T1000 (cell line): ENCODE measurements at regions not wholly inside any gene's neighbourhood (a gene's known extent, or its start where the extent isn't known, plus 50 kb on each side); places are given as distances from the start of the nearest gene placed in this dataset.
"Not testable (repeated sequence)": the region's sequence is repeated elsewhere in the genome, so short reads cannot be mapped to it uniquely, and the experiment has no call there.

Source experiments
- DNase-seq: peaks from one replicate; lab custom pipeline; 2025; ENCODE audit warnings: mixed read lengths; lab: John Stamatoyannopoulos, UW

DNA sequence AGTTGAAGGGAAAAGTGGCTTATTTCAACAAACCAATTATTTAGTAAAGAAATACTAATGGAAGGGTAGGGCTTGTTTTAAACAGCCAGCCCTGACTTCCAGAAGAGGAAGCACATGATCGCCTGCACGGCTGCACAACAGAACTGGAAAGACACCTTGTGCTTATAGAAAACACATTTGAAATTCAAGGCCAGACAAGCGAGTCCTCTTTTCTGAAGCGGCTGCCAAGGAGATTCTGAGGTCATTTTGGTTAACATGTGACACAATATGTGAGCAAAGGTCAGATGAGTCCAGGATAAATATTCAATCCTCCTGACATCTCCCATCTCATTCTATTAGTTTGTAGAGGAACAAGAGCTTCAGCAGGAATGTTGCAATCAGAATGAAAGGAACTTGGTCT, 461.4 kb upstream of the ST8SIA4 start:
- no peak for DNase-seq

DNA sequence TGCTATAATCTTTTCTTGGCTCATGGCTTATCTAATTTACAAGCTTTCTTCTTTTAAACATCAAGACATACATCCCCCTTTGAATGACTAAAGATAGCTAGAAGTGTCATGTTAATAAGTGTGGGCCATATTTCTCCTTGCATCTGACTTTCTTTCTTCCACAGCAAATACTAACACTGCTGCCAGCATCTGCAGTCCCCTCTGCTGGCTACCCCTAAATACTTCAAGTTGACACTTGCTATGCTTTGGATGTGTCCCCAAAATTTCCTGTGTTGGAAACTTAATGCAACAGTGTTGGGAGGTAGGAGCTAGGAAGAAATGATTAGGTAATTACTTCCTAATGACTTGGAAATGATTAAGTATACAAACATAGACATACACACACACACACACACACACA, 459.0 kb upstream of the ST8SIA4 start:
- no peak for DNase-seq

DNA sequence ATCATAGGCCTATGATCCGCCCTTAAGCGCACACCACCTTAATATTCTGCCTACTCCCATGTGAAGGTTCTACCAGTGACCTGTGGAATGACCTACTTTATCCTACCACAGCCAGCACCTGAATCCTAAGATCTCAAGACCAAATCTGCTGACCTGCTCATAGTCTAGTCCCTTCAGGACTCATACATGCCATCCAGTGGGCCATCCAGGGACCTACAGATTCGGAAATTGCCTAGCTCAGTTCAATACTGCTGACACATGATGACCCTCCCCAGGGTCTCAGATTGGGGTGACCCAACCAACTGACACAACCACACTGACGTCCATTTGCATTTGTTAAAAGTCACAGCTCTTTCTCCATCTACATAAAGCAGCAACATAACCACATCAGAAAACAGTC, 443.8 kb upstream of the ST8SIA4 start:
- DNase-seq: no peak

DNA sequence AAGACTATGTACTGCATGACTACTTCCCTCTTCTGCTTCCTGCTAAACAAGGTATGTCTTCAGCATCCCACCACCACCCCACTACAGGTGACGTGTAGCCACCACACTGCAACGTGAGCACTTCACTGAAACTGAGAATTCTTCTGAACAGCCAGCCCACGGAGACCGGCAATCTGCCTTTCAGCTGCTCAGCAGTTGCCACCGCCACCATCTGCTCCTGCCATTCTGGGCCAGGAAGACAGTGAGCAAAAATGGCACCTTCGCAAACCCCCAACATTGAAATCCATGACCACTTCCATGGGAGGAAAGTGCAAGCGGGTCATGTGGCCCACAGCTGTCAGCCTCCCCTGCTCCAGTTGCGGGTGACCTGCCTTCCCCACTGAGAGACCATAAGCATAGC, 443.4 kb upstream of the ST8SIA4 start:
- no peak for DNase-seq

DNA sequence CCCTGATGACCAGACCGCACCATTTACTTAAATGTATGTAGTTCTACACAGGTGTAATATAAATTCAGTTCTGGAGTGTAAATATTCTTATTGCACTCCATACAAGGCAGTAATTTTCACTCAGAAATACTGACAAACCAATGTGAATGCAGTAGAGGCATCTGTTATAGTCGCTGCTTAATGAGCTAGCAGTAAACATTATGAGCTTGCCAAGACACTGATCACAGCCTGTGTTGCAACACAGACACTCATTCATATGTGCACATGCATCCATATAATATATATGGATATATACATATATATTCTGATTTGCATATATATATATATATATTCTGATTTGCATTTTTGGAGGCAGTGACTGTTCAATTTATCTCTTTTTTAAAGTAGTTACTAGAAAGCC, 435.1 kb upstream of the ST8SIA4 start:
- no peak for DNase-seq

DNA sequence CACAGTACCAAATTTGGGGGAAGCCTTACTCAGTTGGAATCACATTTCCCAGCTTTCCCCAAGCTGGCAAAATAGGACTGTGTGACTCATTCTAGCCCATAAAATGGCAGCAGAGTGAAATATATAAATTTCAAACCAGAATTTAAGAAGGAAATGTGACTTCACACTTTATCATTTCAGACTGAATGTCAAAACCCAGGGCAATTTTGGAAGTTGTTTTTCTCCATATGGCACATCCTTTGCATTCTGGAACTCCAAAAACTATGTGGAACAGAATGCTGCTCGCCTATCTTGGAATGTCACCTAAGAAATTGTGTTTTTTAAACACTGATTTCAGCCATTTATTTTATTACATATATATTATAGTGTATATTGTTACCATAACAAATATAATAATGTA, 424.7 kb upstream of the ST8SIA4 start:
- DNase-seq: no peak

DNA sequence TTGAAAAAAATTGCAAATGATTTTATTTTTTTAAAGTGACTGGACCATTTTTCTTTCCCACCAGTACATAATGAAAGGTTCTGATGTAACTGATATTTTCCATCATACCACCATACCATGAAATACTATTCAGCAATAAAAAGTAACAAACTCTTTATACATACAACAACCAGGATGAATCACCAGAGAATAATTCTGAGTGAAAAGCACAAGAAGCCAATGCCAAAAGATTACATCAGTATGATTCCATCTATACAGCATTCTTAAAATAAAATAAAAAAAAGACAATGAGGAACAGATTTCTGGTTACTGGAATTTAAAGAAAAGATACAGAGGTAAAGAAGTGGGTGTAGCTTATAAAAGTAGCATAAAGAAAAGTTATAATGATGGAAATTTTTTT, 423.7 kb upstream of the ST8SIA4 start:
- DNase-seq: no peak

DNA sequence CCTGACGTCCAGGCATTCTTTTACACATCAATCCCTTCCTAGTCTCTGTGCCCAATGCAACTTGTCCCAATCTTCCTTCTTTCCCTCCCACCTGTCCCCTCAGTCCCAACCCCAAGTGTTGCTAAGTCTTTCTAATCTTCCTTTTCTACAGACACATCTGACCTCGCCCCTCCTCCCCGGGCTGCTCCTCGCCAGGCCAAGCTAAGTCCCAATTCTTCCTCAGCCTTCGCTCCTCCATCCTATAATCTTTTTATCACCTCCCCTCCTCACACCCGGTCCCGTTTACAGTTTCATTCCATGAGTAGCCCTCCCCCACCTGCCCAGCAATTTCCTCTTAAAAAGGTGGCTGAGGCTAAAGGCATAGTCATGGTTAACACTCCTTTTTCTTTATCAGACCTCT, 413.3 kb upstream of the ST8SIA4 start:
- DNase-seq: not testable (repeated sequence)

DNA sequence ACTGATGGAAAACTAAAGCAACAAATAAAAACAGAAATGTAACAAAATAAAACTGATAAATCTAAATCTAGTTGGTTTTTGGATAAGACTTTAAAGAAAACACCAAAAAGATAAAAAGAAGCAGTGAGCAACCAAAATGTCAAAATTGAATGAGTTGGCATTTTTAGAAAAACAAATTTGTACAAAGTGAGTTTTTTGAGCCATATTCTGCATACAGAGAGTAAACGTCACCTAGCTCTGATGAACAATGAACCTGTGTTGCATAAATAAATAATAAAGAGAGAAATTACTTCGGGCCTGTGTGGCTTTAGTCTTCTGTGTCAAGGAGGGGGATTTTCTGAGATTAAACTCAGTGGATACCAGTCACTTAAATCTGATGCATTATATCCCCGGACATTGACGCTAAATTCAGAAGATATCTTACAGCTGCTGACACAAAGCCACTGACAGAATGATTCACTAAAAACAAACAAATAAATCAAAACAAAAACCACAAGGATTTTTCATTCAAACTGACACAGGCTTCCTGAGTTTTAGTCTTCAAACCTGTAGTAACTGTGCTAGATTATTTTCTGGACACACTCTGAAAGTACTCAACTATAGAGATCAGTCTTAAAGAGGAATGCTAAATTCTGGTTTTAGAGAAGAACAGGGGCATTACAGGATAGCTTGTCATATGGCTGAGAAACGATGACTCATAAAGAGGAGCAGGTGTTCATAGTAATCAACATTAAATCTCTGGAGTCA, 403.5 kb upstream of the ST8SIA4 start:
- DNase-seq: no peak

DNA sequence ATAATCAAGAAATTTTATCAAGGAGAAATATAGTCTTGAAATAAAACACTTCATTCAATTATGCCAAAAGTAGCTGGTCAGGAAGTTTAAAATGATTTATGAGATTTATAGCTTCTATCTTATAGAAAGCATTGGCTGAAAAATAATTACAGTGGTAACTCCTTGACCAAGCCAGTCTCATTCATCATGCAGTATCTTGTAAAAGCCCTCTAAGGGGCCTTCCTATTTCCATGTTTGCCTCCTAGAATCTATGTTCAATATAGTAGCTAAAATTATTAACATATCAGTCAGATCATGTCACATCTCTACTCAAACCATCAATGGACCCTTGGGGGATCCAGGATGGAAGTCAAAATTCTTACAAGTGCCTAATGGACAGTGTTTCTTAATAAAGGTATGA, 393.4 kb upstream of the ST8SIA4 start:
- no peak for DNase-seq

DNA sequence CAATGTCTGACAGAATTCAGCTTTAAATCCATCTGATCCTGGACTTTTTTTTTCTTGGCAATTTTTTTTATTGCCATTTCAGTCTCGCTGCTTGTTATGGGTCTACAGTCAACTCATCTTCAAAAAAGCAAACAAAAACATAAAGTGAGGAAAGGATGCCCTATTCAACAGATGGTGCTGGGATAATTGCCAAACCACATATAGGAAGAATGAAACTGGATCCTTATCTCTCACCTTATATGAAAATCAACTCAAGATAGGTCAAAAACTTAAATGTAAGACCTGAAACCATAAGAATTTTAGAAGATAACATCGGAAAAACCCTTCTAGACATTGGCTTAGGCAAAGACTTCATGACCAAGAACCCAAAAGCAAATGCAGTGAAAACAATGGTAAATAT, 389.1 kb upstream of the ST8SIA4 start:
- DNase-seq: no peak

DNA sequence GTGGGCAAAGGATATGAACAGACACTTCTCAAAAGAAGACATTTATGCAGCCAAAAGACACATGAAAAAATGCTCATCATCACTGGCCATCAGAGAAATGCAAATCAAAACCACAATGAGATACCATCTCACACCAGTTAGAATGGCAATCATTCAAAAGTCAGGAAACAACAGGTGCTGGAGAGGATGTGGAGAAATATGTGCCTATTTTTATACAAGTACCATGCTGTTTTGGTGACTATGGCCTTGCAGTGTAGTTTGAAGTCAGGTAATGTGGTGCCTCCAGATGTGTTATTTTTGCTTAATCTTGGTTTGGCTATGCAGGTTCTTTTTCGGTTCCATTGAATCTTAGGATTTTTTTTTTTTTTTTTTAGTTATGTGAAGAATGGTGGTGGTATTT, 387.7 kb upstream of the ST8SIA4 start:
- not testable (repeated sequence) for DNase-seq

DNA sequence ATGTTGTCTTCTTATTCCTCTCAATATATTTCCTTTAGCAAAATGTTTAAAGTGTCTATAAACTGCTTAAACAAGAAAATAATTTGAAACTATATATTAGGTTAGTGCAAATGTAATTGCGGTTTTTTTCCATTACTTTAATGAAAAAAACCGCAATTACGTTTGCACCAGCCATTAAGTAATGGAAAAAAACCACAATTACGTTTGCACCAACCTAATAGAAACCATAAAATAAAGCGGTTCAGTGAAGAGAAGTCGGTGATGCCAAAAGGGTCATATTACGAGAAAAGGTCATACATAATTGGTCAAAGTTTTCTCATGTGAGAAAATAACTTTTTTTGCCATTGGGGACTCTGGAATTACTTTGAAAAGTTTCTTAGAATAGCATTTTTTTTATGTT, 385.6 kb upstream of the ST8SIA4 start:
- DNase-seq: no peak

DNA sequence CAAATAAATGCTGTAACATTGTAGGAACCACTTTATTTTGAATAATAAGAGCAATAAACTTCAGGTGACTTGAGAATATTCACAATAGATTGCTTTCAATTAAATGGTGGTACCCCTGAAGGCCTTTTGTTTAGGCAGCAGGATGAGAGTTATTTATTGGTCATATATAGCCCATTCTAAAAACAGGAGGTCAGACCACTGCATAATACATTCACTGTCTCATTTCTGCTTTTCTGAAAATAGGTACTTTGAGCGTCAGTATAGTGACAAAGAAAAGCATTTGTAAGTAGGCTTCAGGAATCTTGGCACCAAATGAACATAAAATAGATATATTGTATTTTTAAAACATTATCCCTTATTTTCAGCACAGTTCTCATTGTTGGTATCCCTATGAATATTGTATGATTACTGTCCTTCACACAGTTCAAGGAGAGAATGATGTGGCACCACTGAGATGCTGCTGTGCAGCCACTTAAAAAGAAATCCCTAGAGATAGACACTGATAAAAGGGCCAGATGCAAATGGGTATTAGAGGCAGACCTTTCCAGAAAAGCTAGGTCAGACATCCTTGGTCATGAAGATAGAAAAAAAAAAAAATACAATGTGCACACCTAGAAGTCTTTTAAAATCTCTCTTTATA, 381.8 kb upstream of the ST8SIA4 start:
- DNase-seq: no peak

DNA sequence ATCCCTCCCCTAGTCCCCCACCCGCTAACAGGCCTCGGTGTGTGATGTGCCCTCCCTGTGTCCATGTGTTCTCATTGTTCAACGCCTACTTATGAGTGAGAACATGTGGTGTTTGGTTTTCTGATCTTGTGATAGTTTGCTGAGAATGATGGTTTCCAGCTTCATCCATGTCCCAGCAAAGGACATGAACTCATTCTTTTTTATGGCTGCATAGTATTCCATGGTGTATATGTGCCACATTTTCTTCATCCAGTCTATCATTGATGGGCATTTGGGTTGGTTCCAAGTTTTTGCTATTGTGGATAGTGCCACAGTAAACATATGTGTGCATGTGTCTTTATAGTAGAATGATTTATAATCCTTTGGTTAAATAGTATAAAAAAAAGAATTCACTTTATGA, 380.9 kb upstream of the ST8SIA4 start:
- not testable (repeated sequence) for DNase-seq

DNA sequence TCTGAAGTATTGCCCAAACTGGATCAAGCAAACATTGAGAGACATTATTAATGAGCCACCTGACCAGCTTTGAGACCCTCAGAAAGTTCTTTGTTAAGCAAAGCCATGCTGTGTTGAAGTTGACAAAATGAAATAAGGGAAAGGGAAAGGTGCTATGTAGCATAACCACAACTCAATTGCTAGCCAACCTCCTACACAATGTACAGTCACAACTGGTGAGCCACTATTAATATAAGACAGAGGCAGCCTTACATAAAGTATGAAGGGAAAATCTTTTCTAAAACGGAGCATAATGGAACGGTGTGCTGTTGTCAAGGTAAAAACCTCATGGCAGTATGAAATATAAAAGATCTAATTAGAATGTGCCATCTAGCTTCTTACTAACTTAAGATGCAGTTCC, 375.8 kb upstream of the ST8SIA4 start:
- no peak for DNase-seq

DNA sequence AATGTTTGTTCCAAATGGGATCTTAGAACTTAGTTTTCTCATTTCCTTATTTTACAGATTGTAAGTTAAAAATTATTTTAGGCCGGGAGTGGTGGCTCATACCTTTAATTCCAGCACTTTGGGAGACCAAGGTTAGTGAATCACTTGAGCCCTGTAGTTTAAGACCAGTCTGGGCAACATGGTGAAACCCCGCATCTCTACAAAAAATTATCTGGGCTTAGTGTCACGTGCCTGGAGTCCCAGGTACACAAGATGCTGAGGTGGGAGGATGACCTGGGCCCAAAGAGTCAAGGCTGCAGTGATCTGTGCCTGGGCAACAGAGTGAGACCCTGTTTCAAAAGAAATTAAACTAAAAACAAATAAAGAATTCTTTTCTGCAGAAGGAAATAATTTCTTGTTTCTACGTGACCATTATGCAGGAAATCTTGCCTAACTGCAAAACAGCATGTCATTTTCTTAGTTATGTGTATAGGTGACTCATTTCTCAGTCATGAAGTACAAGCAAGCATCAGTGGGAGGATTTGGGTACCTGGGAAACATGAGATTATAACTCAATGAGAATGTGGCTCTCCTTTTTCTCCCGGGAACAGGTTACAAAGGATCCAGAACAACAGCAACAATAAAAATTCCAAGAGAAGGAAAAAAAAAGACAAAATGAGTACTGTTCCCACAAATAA, 375.1 kb upstream of the ST8SIA4 start:
- no peak for DNase-seq

DNA sequence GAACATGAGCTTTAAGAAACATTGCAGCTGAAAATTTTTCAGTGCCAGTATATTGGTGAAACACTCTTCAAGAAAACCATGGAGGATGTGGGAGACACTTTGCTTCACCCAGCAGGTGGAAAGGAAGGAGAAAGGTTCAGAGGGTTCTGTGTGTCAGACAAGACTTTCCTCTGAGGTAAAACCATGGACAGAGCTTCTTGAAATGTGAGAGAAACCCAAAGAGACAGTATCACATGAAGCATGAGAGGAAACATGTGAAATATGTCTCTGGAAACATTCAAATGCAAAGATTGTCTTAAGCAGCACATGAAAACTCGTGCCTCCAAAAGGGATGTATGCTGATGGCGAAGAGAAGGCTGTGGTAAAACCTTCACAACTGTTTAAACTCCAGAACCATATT, 368.9 kb upstream of the ST8SIA4 start:
- no peak for DNase-seq

DNA sequence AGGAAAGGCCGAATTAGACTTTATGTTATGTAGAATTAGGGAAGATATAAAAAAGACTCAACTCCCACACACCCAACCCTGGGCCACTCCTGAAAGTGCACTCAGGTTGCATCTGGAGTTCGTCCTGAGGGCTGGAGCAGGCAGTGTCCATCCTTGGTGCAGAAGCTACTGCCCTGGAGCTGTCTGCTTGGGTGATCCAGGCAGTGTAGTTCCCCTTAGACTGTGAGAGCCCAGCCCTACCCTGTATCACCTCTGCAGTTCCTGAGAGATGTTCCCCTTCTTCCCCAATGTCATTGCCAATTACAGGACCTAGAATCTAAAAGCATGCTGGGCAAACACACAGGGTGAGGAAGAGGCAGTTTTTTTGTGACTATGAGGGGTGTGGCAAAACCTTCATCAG, 368.3 kb upstream of the ST8SIA4 start:
- DNase-seq: no peak

DNA sequence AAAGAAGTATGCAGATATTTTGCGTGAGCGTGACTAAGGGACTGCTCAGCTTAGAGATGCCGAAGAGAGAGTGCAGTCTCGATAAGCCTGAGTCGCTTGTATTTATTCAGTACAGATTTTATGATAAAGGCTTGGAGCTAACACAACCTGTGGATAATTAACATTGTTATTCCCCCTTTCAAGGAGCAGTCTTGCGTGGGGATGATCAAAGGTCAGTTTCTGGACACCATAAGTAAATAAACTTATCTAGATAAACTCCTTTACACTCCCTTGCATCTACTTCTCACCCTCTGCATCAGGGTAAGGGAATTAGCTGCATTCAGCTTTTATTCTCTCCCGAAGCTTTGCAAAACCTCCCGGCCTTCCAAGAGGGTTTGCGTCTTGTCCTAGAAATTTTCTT, 357.8 kb upstream of the ST8SIA4 start:
- no peak for DNase-seq

DNA sequence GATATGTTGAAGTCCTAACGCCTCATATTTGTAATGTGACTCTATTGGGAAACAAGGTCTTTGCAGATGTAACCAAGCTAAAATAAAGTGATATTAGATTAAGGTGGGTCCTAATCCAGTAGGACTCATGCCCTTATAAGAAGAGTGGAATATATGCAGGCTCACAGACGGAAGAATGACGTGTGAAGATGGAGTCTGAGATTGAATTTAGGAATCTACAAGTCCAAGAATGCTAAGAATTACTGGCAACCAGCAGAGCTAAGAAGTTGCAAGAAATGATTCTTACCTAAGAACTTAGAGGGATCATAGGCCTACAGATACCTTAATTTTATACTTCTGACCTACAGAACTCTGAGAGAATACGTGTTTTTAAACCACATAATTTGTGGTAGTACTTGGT, 350.0 kb upstream of the ST8SIA4 start:
- DNase-seq: no peak

DNA sequence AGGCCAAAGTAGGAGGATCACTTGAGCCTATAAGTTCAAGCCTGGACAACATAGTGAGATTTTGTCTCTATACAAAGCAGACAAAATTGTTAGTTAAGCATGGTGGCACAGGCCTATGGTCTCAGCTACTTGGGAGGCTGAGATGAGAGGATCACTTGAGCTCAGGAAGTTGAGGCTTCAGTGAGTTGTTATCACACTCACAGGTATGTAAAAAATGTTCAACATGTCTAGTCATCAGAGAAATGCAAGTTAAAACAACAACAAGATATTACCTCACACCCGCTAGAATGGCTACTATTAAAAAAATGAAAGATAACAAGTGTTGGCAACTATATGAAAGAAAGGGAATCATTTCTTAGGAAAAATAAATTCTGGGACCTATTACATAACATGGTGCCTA, 341.5 kb upstream of the ST8SIA4 start:
- no peak for DNase-seq

DNA sequence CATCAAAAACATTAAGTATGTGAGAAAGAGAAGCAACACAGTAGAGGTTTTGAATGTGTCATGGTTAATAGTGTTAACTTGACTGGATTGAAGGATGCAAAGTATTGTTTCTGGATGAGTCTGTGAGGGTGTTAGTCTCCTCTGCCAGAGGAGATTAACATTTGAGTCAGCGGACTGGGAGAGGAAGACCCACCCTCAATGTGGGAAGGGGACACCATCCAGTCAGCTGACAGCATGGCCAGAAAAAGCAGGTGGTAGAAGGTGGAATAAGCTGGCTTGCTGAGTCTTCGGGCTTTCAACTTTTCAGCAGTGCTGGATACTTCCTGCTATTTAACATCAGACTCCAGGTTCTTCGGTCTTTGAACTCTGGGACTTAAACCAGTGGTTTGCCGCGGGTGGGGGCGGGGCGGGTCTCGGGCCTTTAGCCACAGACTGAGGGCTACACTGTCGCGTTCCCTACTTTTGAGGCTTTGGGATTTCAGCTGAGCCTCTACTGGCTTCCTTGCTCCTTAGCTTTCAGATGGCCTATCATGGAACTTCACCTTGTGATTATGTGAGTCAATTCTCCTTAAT, 309.9 kb upstream of the ST8SIA4 start:
- DNase-seq: no peak
